Activated CD4-positive, alpha-beta T cell treated with anti-CD3 and anti-CD28 coated beads, Interleukin-2, amount 10 ng/mL, durations not matched to agents 24 days and 14 days (primary cell): ENCODE measurements at regions not wholly inside any gene's neighbourhood (a gene's known extent, or its start where the extent isn't known, plus 50 kb on each side); places are given as distances from the start of the nearest gene placed in this dataset.
A peak's percentile ranks its signal among the peaks of the same experiment; 100 is the strongest.
"Not testable (repeated sequence)": the region's sequence is repeated elsewhere in the genome, so short reads cannot be mapped to it uniquely, and the experiment has no call there.

ENCODE experiments used
- DNase-seq: peaks from one replicate; pipeline ENCODE4 v3.0.0; 2022
- H3K27ac Mint-ChIP-seq: one replicate; pipeline ENCODE4 v1.8.0; 2022; ENCODE audit warnings: mild to moderate bottlenecking, mixed read lengths
- H3K27me3 Mint-ChIP-seq: one replicate; pipeline ENCODE4 v1.8.0; 2022; ENCODE audit warnings: mixed read lengths
- H3K36me3 Mint-ChIP-seq: one replicate; pipeline ENCODE4 v1.8.0; 2022; ENCODE audit warnings: low read depth, mild to moderate bottlenecking, mixed read lengths
- H3K4me1 Mint-ChIP-seq: one replicate; pipeline ENCODE4 v1.8.0; 2021; ENCODE audit warnings: mixed read lengths
- H3K4me3 Mint-ChIP-seq: one replicate; pipeline ENCODE4 v1.8.0; 2022; ENCODE audit warnings: mild to moderate bottlenecking, moderate library complexity, mixed read lengths
- H3K9me3 Mint-ChIP-seq: one replicate; pipeline ENCODE4 v1.8.0; 2021; ENCODE audit warnings: mixed read lengths
- intact Hi-C: fragments of 100-400 bp; cut with micrococcal nuclease; formaldehyde crosslinking; loops from one replicate; pipeline ENCODE4 v1.15.1; 2023

DNA sequence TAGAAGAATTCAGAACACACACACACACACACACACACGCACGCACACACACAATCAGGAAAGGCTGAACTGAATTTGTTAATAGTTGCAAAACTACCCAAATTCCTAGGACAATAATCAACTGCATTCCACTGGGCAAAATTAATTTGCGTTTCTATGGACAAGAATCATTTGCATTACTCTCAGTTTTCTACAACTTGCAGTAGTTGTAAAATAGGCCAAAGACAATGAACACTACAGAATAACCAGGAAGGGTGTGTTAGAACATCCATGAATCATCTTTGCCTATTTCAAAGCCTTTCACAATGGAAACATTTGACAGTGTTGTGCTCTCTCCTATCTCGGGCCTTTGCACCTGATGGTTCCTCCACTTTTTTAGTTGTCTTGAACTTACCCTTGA is 77.1 kb upstream of the IGFBP7 start:
- Mint-ChIP-seq H3K4me1 (no peaks in the 10 kb centered on the region), H3K27me3 (no peaks in the 10 kb centered on the region), H3K9me3 (no peaks in the 10 kb centered on the region), H3K4me3 (no peak overlapping the region), H3K36me3 (no peaks in the 10 kb centered on the region), H3K27ac (no peak overlapping the region)
- DNase-seq: no peak
- intact Hi-C loops: no loop called here

DNA sequence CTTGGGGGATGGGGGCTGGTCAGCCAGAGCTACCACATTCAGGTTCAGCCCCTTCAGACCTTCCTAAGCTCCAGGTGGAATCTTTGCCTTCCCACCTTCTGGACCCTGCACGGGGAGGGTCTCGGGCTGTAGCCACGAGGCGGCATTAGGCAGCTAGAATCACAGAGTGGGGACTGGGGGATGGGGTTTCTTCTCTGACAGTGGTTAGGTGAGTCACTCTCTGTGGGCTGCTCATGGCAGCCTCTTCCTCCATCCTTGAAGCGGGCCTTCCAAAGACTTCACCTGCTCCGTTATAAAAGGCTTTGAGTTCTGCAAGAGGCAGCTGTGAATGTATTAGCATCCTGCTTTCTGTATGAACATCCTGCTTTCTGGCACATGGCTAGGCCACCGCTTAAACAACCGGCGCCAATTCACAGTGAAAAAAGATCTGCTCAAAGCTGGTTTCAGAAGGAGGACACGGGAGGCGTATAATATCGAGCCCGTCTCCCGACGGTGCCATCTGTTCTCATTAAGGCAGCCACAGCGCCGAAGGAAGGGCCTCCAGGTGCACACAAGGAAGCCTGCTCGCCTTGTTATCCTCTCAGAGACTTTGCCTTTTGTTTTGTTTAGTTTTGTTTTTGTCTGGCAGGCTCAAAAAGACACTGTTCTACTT is 74.3 kb upstream of the IGFBP7 start:
- no peaks in the 10 kb centered on the region for H3K27me3 Mint-ChIP-seq
- no peak for DNase-seq
- intact Hi-C loops: no loop called here
- H3K4me1 Mint-ChIP-seq: no peaks in the 10 kb centered on the region
- no peaks in the 10 kb centered on the region for H3K36me3 Mint-ChIP-seq
- no peak overlapping the region for H3K27ac Mint-ChIP-seq
- no peaks in the 10 kb centered on the region for H3K9me3 Mint-ChIP-seq
- H3K4me3 Mint-ChIP-seq: no peak overlapping the region

DNA sequence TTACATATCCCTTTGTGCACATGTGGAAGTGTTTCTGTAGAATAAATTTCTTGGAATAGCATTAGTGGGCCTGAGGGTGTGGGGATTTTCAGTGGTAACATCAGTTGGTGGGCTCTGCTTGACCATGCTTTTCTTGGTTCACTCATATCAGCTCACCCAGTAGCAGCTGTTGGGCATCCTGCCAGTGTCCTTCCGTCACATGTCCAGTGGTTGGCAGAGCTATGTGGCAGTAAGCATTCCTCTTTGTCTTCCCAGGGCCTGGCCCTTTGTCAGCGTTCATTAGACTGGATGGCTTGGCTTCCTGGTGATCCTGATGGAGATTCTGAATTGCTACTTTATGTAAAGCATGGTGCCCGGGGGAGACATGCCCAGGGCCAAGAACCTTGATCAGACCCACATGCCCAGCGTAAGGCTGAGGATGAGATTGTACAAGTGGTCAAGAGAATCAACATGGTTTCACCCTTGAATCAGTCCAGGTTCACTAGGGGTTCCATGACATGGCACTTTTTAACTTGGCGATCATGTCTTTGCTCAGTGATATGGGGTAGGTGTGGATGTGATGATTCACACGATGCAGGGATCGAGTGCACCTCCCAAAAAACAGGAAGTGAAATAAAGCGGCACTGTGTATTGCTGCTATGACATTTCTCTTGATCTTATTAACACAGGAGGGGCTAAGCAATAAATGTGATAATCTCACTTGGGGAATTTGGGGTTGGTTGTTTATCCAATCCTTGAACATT is 72.1 kb upstream of the IGFBP7 start:
- Mint-ChIP-seq H3K9me3 (no peaks in the 10 kb centered on the region), H3K36me3 (no peaks in the 10 kb centered on the region), H3K4me3 (no peak overlapping the region), H3K27me3 (no peaks in the 10 kb centered on the region), H3K4me1 (no peaks in the 10 kb centered on the region), H3K27ac (no peak overlapping the region)
- intact Hi-C loops: no loop called here
- DNase-seq: no peak

DNA sequence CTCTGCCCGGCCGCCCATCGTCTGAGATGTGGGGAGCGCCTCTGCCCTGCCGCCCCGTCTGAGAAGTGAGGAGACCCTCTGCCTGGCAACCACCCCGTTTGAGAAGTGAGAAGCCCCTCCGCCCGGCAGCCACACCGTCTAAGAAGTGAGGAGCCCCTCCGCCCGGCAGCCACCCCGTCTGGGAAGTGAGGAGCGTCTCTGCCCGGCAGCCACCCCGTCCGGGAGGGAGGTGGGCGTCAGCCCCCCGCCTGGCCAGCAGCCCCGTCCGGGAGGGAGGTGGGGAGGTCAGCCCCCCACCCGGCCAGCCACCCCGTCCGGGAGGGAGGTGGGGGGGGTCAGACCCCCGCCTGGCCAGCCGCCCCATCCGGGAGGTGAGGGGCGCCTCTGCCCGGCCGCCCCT is 63.0 kb upstream of the IGFBP7 start:
- intact Hi-C loops, H3K27me3 Mint-ChIP-seq, H3K4me1 Mint-ChIP-seq, DNase-seq, H3K36me3 Mint-ChIP-seq, H3K27ac Mint-ChIP-seq, H3K9me3 Mint-ChIP-seq, H3K4me3 Mint-ChIP-seq: not testable (repeated sequence)

DNA sequence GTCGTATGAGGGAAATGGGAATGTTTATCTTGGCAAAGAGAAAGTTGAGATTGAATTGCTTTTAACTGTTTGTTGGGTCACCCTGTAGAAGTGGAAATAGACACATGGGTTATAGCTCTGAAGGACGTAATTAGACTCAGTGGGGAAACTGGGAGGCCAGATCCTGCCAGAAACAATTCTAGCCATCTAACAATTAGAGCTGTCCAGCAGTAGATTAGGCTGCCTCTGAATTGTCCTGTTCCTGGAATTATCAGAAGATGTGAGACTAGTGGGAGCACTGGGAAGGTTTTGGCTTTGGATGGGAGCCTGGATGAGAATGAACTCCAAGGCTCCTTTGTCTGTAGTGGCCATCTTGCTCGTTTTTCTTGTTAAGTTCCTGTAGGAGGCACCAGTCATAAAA is 61.9 kb upstream of the IGFBP7 start:
- no peaks in the 10 kb centered on the region for H3K27me3 Mint-ChIP-seq
- intact Hi-C loops: no loop called here
- no peak overlapping the region for H3K27ac Mint-ChIP-seq
- no peaks in the 10 kb centered on the region for H3K9me3 Mint-ChIP-seq
- H3K4me3 Mint-ChIP-seq: no peak overlapping the region
- H3K4me1 Mint-ChIP-seq: no peaks in the 10 kb centered on the region
- H3K36me3 Mint-ChIP-seq: no peaks in the 10 kb centered on the region
- no peak for DNase-seq

DNA sequence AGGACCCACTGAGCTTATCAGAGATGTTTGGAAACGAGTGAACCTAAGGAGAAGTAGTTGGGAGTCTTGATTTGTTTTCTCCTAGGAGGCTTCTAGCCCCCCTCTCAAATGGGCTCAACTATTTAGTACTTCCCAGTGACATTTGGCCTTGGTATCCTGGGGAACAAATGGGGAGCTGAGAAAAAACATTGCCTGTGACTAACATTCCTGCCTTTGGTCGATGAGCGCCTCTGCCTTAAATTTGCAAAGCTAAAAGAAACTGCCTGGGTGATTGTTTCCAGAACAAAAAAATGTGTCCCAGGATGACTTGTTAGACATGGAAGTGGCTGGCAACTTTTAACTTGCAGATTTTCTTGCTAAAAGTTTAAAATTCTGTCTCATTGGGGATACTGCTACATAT is 58.8 kb upstream of the IGFBP7 start:
- peaks cover 18% of the 10 kb centered on the region for H3K27me3 Mint-ChIP-seq
- intact Hi-C loops: no loop called here
- no peaks in the 10 kb centered on the region for H3K36me3 Mint-ChIP-seq
- no peaks in the 10 kb centered on the region for H3K9me3 Mint-ChIP-seq
- peaks cover 5% of the 10 kb centered on the region for H3K4me1 Mint-ChIP-seq
- no peak for DNase-seq
- no peak overlapping the region for H3K4me3 Mint-ChIP-seq
- H3K27ac Mint-ChIP-seq: no peak overlapping the region

DNA sequence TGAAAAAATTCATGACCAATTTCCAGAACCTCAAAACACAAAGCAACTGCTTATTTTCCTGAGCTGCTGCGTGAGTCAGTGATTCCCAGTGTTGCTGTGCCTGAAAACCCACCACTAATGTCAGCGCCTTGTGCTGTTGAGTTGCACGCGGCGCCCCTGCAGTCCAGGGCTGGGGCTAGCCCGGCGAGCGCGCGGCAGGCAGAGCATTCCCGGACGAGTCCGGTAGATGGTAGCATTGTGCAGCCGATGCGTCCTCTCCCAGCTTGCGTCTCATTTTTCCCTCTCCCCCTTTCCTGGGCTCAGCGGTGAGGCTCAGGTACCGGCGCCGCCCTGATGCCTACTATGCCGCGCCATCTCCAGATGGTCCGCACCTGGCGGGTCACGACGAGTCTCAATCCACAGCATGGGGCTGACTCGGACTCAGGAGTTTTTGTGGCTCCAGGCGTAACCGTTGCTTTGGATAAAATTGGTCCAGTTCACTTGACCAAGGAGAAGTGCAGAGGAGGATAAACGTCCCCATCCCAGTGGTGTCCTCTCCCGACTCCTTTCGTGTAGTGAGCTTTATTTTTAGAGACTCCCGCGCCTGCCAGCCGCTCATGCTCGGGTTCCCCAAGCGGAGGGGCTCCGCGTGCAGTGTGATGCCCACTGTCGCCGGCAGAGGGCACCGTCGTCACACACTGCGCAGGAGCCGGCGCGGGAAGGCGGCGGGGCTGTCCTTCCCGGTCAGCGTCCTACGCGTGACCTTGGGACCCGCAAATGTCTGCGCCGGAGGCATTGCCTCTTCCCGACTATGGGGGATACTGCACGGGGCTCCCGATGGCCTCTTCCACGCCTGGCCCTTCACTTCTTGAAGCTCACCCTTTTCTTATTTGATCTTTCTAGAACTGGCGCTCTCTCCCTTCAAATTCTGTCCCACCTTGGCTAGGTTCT is 53.6 kb upstream of the IGFBP7 start:
- Mint-ChIP-seq H3K4me1 (peaks cover 13% of the 10 kb centered on the region), H3K4me3 (peak overlapping the region; percentile 90), H3K9me3 (no peaks in the 10 kb centered on the region), H3K27ac (peak overlapping the region; percentile 71), H3K27me3 (peaks cover 24% of the 10 kb centered on the region), H3K36me3 (no peaks in the 10 kb centered on the region)
- DNase-seq: peak; percentile 93
- intact Hi-C loops: loop anchor here (2.0 kb wide), 1 partner anchor 263 kb away; no protein-coding TSS in a partner anchor

DNA sequence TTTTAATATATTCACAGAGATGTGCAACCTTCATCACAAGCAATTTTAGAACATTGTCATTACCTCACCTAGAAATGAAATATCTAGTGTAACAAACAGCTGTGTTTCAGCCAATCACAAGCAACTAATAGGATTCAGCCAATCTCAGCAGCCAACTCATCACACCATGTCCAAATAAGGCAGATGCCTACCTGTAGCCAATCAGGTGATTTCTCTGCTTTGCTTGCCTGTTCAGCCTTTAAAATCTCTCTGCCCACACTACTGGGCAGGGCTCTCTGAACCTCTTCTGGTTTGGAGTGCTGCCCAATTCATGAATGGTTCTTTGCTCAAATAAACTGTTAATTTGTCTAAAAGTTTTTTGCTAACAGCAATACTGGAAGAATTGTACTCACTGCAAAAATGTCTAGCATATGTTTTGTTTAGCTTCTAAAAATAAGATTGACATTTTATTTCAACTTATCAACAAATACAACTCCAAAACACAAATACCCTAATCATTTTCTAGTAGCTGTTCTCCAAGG is 52.4 kb upstream of the IGFBP7 start:
- Mint-ChIP-seq H3K27ac (no peak overlapping the region), H3K4me1 (peaks cover 13% of the 10 kb centered on the region), H3K9me3 (no peaks in the 10 kb centered on the region), H3K27me3 (peaks cover 24% of the 10 kb centered on the region), H3K36me3 (no peaks in the 10 kb centered on the region), H3K4me3 (no peak overlapping the region)
- intact Hi-C loops: no loop called here
- no peak for DNase-seq
